ENCODE measurements at regions not wholly inside any gene's neighbourhood (a gene's known extent, or its start where the extent isn't known, plus 50 kb on each side); places are given as distances from the start of the nearest gene placed in this dataset.

DNA sequence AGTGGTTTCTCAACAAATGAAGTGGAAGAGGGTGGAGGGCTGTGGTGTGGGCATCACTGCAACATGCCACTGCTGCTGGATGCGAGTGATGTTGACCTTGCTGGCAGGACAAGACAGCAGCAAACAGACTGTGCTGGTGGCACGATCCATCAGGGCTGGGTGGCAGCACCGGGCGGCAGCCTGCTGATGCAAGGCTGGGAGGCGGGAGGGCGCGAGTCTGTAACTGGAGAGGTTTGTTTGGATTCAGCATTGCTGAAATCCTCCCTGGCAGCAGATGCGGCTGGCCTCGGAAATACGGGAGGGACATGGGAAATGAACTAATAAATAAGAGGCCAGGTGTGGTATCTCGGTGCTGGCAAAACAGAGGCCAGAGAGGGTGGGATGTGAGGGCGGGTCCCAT lies 224.2 kb downstream of the ENGASE start:
- no peak for TF ChIP-seq POLR2A (IDR thresholded peaks at IDR 0.05)
- TF ChIP-seq CTCF (IDR thresholded peaks at IDR 0.05), result no peak
